SJCRH30 (cell line): ENCODE measurements at regions not wholly inside any gene's neighbourhood (a gene's known extent, or its start where the extent isn't known, plus 50 kb on each side); places are given as distances from the start of the nearest gene placed in this dataset.
"Not testable (repeated sequence)": the region's sequence is repeated elsewhere in the genome, so short reads cannot be mapped to it uniquely, and the experiment has no call there.

Experiments used
- DNase-seq, 2 experiments: peaks; one replicate each; pipeline ENCODE4 v3.0.0-alpha.2; 2015 to 2020
- H3K27ac ChIP-seq: fragments of 250-450 bp; sonication (Bioruptor Pico); 2 replicates; pipeline ENCODE4 v1.5.1; 2020; ENCODE audit warnings: mild to moderate bottlenecking, moderate library complexity
- H3K27me3 ChIP-seq: fragments of 250-450 bp; sonication (Bioruptor Pico); 2 replicates; pipeline ENCODE4 v1.5.1; 2020; ENCODE audit warnings: mild to moderate bottlenecking, moderate library complexity
- H3K36me3 ChIP-seq: fragments of 250-450 bp; sonication (Bioruptor Pico); 2 replicates; pipeline ENCODE4 v1.5.1; 2020; ENCODE audit warnings: mild to moderate bottlenecking, moderate library complexity
- H3K4me1 ChIP-seq: fragments of 250-450 bp; sonication (Bioruptor Pico); 2 replicates; pipeline ENCODE4 v1.5.1; 2020; ENCODE audit warnings: mild to moderate bottlenecking, moderate library complexity
- H3K4me3 ChIP-seq: fragments of 250-450 bp; sonication (Bioruptor Pico); 2 replicates; pipeline ENCODE4 v1.5.1; 2020; ENCODE audit warnings: mild to moderate bottlenecking, moderate library complexity
- H3K9me3 ChIP-seq: fragments of 250-450 bp; sonication (Bioruptor Pico); replicated peaks from 2 replicates; pipeline ENCODE4 v1.5.1; 2020; ENCODE audit warnings: mild to moderate bottlenecking, moderate library complexity

GRCh38 chr10:23656735-23657134 is 217.9 kb downstream of the OTUD1 start:
- Histone ChIP-seq H3K4me3 (no peak overlapping the region), H3K27me3 (no peaks in the 10 kb centered on the region), H3K27ac (no peak overlapping the region), H3K4me1 (no peaks in the 10 kb centered on the region; the same call in 1 of the 2 replicates), H3K36me3 (no peaks in the 10 kb centered on the region), H3K9me3 (no peaks in the 10 kb centered on the region)
- peak in 1 of 2 experiments; percentile 15 for DNase-seq

GRCh38 chr10:23657677-23658076 is 218.8 kb downstream of the OTUD1 start:
- Histone ChIP-seq H3K4me3 (no peak overlapping the region), H3K36me3 (no peaks in the 10 kb centered on the region), H3K27me3 (no peaks in the 10 kb centered on the region), H3K27ac (no peak overlapping the region), H3K9me3 (no peaks in the 10 kb centered on the region), H3K4me1 (no peaks in the 10 kb centered on the region; the same call in 1 of the 2 replicates)
- DNase-seq: no peak

- not testable (repeated sequence) for H3K9me3 ChIP-seq, H3K4me1 ChIP-seq, H3K4me3 ChIP-seq, H3K27ac ChIP-seq, H3K36me3 ChIP-seq, H3K27me3 ChIP-seq, DNase-seq
These were observed 233.0 kb downstream of the OTUD1 start for GRCh38 chr10:23671866-23672265.

DNA sequence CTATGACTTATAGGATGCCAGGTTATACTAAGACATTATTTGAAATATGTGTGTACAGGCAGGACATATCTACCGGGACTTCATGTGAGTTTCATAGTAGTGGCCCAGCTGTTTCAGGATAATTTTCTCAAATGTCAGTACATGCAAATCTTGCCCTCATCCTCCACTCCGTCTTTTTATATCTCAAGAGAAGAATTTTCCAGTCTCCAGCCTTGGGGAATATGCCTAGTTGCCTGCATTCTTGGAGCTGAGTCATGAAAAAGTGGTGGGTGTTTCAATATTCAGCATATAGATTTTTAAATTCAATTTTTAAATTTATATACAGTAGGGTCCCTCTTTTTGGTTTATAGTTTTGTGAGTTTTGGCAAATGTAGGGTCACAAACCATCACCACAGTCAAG is 236.7 kb downstream of the OTUD1 start:
- Histone ChIP-seq H3K27ac (no peak overlapping the region), H3K9me3 (no peaks in the 10 kb centered on the region), H3K4me3 (no peak overlapping the region), H3K4me1 (no peaks in the 10 kb centered on the region), H3K36me3 (no peaks in the 10 kb centered on the region), H3K27me3 (no peaks in the 10 kb centered on the region)
- DNase-seq: no peak

DNA sequence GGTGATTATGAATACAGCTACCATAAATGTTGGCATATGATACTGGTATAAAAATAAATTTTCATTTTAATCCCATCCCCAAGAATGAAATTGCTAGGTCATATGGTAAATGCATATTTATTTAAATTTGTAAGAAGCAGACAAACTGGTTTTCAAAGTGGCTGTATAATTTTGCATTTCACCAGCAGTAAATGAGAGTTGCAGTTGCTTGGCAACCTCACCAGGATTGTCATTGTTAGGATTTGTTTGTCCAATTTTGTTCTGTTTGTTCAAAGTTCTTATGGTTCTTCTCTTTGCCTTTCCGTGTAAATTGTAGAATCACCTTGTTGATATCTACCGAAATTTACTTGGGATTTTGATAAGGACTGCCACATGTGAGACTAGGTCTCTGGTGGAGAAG is 237.4 kb downstream of the OTUD1 start:
- no peaks in the 10 kb centered on the region for H3K4me1 ChIP-seq
- H3K4me3 ChIP-seq: no peak overlapping the region

GRCh38 chr10:23686722-23687121 is 247.8 kb downstream of the OTUD1 start:
- Histone ChIP-seq H3K27me3 (no peaks in the 10 kb centered on the region), H3K27ac (no peak overlapping the region), H3K9me3 (no peaks in the 10 kb centered on the region), H3K4me3 (no peak overlapping the region), H3K4me1 (no peaks in the 10 kb centered on the region), H3K36me3 (no peaks in the 10 kb centered on the region)
- no peak for DNase-seq

More for the DNA sequence above, 237.4 kb downstream of the OTUD1 start:
- Histone ChIP-seq H3K27ac (no peak overlapping the region), H3K27me3 (no peaks in the 10 kb centered on the region), H3K36me3 (no peaks in the 10 kb centered on the region), H3K9me3 (no peaks in the 10 kb centered on the region)
- no peak for DNase-seq

DNA sequence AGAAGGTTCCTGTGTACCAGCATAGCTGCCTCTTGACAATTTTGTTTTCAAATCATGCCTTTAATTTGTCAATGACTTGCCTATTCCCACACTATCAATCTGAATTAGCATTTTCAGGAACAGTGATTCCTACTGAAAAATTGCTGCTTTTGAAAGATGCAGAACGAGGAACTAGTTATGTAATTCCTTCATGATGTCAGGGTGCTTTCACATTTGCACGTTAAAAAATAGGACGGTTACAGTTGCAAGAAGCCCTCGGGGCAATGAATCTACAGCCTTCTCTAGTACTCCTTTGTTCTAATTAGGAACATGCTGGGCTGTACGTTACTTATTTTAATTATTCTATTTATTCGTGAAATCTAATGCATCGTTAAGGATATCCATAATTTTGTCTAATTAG is 253.9 kb downstream of the OTUD1 start:
- Histone ChIP-seq H3K9me3 (no peaks in the 10 kb centered on the region), H3K36me3 (no peaks in the 10 kb centered on the region), H3K27ac (no peak overlapping the region), H3K4me3 (no peak overlapping the region), H3K4me1 (no peaks in the 10 kb centered on the region), H3K27me3 (peaks cover 9% of the 10 kb centered on the region; the same call in 1 of the 2 replicates)
- no peak for DNase-seq

GRCh38 chr10:23693501-23693901 is 254.6 kb downstream of the OTUD1 start:
- Histone ChIP-seq H3K27ac (no peak overlapping the region), H3K4me3 (no peak overlapping the region), H3K27me3 (peaks cover 9% of the 10 kb centered on the region; the same call in 1 of the 2 replicates), H3K4me1 (no peaks in the 10 kb centered on the region), H3K36me3 (no peaks in the 10 kb centered on the region), H3K9me3 (no peaks in the 10 kb centered on the region)
- DNase-seq: no peak

DNA sequence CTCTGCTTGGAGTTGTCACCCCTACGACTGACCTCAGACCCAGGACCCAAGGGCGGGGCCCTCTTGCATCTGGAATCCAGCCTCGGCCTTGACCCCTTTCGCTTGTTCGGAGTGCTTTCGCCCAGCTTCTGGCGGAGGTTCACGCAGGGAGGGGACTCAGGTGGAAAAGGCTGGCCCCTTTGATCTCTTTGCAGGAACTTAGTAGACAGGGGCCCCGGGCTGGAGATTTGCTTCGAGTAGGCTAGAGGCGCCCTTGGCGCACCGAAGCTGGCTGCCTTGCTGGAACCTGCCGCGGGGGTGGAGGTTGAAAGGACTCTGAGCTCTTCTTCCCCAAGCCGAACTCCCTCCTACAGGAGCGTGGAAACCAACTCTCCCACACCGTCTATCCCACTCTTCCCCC is 255.1 kb downstream of the OTUD1 start:
- Histone ChIP-seq H3K36me3 (no peaks in the 10 kb centered on the region), H3K4me1 (no peaks in the 10 kb centered on the region), H3K27ac (no peak overlapping the region), H3K4me3 (peak overlapping the region; percentile 58), H3K27me3 (peaks cover 9% of the 10 kb centered on the region; the same call in 1 of the 2 replicates), H3K9me3 (no peaks in the 10 kb centered on the region)
- DNase-seq: peak in 1 of 2 experiments; percentile 2

- Histone ChIP-seq H3K27me3 (peaks cover 9% of the 10 kb centered on the region; the same call in 1 of the 2 replicates), H3K9me3 (no peaks in the 10 kb centered on the region), H3K4me3 (peak overlapping the region; percentile 58), H3K36me3 (no peaks in the 10 kb centered on the region), H3K27ac (no peak overlapping the region), H3K4me1 (no peaks in the 10 kb centered on the region)
- DNase-seq: peak; percentile 49 to 59
These were observed 255.6 kb downstream of the OTUD1 start for GRCh38 chr10:23694446-23694920.

DNA sequence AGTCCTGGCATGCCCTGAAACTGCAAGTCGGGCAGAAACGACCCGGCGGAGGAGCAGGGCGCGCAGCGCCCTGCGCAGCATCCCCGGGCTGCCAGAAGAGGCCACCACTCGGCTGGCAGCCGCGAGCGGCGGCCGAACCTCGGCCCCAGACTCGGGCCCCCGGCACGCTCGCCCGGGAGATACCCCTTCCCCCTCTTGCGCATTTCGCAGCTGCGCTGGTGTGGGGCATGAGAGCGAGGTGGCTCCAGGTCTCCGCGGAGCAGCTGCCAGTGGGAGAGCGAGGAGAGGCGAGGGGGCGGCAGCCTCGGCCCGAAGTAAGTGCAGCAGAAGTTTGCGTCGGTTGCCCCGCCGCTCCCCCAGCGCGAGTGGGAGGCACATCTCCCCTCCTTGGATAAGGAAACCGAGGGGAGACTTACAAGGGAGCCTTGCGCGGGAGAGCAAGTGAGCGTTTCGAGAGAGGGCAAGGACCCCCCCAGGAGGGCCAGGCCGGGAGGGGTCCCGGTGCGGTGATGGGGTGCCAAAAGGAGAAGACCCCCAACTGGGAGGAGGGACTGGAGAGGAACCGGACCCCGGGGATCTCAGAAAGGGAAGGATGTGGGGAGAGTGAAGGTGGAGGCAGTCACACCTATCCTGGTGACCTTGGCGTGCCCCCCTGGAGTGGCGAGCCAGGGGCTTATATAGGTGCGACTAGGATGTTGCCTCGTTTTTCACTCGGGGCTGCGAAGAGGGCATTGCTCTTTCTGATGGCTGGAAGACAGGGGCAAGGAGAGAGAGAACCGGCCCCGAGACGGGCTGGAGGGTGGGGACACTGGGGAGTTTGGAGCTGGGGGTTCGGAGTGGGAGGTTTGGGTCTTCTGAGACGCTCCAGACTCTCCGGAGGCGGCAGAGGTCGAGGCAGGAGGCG is 256.3 kb downstream of the OTUD1 start:
- DNase-seq: peak; percentile 59 to 63
- peak overlapping the region; percentile 58 for H3K4me3 ChIP-seq
- H3K4me1 ChIP-seq: no peaks in the 10 kb centered on the region
- H3K36me3 ChIP-seq: no peaks in the 10 kb centered on the region
- peaks cover 9% of the 10 kb centered on the region; the same call in 1 of the 2 replicates for H3K27me3 ChIP-seq
- no peak overlapping the region for H3K27ac ChIP-seq
- no peaks in the 10 kb centered on the region for H3K9me3 ChIP-seq

DNA sequence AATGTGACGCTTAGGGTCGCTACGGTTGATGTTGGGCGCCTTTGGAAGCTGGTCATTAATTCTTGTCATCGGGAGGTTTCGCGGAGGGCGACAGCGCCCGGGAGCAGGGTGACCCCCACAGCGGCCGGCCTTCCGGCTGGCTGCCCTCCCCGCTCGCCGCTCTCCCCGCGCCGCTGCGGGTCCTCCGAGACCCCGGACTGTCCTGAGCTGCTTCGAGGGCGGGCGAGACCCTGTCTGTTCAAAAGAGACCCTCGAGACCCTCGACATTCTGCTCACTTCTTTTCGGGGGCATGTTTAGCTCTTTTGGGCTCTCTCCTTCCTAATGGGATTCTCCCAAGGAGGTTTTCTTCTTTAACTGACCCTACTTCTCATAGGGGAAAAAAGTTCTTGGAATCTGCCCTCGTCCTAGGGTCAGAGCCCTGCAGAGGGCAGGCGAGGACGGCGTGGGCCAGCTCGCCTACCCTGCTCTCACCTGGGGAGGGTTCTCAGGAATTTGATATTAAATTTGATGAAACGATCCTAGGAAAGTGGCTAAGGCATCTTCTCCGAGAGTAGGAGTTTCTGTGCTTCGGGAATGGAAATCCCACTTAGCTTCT is 257.0 kb downstream of the OTUD1 start:
- no peak for DNase-seq
- no peak overlapping the region for H3K27ac ChIP-seq
- no peaks in the 10 kb centered on the region for H3K9me3 ChIP-seq
- peak overlapping the region; percentile 58 for H3K4me3 ChIP-seq
- H3K27me3 ChIP-seq: peaks cover 9% of the 10 kb centered on the region; the same call in 1 of the 2 replicates
- H3K4me1 ChIP-seq: no peaks in the 10 kb centered on the region
- H3K36me3 ChIP-seq: no peaks in the 10 kb centered on the region

DNA sequence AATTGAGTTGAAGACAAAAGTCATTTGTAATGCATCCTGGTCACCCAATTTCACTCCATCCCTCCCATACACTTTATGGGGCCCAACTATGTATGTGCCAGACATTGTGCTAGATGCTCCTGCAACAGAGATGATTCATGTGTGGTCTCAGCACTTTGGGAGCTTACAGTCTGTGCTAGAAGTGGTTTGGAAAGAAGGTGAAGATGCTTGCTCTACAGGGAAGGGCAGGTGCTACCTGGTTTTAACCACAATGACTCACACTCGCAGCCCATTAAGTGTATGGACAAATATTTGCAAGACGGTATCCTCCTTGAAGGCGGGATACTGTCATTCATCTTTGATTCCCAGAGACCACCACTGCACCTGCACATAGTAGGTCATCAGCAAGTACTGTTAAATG is 257.6 kb downstream of the OTUD1 start:
- Histone ChIP-seq H3K27ac (no peak overlapping the region), H3K9me3 (no peaks in the 10 kb centered on the region), H3K4me3 (no peak overlapping the region), H3K27me3 (peaks cover 9% of the 10 kb centered on the region; the same call in 1 of the 2 replicates), H3K36me3 (no peaks in the 10 kb centered on the region), H3K4me1 (no peaks in the 10 kb centered on the region)
- DNase-seq: no peak

GRCh38 chr10:23702977-23703414 is 264.1 kb downstream of the OTUD1 start:
- 0 out of 2 replicates have a peak, but pooled peaks cover 11% of the 10 kb centered on the region for H3K9me3 ChIP-seq
- DNase-seq: peak; percentile 64 to 84
- H3K4me3 ChIP-seq: no peak overlapping the region
- no peaks in the 10 kb centered on the region for H3K4me1 ChIP-seq
- no peak overlapping the region for H3K27ac ChIP-seq
- H3K27me3 ChIP-seq: no peaks in the 10 kb centered on the region
- no peaks in the 10 kb centered on the region for H3K36me3 ChIP-seq

DNA sequence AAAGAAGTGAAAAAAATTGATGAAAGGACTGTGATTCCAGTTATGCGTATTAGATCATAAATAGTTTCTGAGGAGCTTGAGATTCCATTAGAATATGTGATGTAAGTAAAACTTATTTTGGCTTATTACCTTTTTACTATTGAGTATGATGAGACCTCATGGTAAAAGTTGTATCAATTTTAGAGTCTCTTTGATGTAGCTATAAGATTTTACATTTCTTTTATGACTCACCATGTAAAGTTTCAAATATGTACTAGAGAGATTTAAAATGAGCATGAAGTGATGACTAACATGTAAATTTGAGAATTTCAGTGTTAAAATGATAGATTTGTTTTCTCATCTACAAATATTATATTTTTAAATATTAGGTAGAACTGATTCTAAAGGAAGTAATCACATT is 276.5 kb downstream of the OTUD1 start:
- H3K36me3 ChIP-seq: no peaks in the 10 kb centered on the region
- H3K27me3 ChIP-seq: no peaks in the 10 kb centered on the region
- no peaks in the 10 kb centered on the region for H3K4me1 ChIP-seq

More for the DNA sequence above, 276.5 kb downstream of the OTUD1 start:
- no peak for DNase-seq
- no peak overlapping the region for H3K27ac ChIP-seq
- H3K4me3 ChIP-seq: no peak overlapping the region
- H3K9me3 ChIP-seq: no peaks in the 10 kb centered on the region
